ENCODE measurements at regions not wholly inside any gene's neighbourhood (a gene's known extent, or its start where the extent isn't known, plus 50 kb on each side); places are given as distances from the start of the nearest gene placed in this dataset.

DNA sequence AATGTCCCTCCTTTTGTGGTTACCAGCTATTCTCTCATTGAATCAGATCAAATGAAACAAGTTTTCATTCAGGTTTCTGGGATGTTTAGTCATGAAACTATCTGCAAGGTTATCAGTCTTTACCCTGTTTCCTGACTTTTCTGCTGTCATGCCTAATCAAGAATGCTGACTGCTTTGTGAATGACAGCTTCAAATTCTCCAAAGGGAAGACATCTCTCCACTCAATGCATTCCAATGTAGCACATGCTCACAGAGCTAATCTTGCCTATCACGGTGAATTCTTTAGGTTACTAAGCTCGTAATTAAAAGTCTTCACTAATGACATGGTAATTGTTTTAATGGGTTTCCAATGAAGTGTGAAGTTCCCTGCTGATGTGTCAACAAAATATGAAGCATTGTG is 1068.5 kb downstream of the PCDH7 start:
- TF ChIP-seq, protein P1, sequence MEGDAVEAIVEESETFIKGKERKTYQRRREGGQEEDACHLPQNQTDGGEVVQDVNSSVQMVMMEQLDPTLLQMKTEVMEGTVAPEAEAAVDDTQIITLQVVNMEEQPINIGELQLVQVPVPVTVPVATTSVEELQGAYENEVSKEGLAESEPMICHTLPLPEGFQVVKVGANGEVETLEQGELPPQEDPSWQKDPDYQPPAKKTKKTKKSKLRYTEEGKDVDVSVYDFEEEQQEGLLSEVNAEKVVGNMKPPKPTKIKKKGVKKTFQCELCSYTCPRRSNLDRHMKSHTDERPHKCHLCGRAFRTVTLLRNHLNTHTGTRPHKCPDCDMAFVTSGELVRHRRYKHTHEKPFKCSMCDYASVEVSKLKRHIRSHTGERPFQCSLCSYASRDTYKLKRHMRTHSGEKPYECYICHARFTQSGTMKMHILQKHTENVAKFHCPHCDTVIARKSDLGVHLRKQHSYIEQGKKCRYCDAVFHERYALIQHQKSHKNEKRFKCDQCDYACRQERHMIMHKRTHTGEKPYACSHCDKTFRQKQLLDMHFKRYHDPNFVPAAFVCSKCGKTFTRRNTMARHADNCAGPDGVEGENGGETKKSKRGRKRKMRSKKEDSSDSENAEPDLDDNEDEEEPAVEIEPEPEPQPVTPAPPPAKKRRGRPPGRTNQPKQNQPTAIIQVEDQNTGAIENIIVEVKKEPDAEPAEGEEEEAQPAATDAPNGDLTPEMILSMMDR (conservative IDR thresholded peaks at IDR 0.05 in 1 of 2, IDR thresholded peaks at IDR 0.05 in 1 of 2; ENCODE audit: low read depth in 1 of 2, low read length in 2 of 2) = no peak
- no peak for TF ChIP-seq EZH2 (IDR thresholded peaks at IDR 0.05; ENCODE audit: low read length, missing control alignments)

Data from fibroblast of lung (primary cell).